CMK (cell line): ENCODE measurements at regions not wholly inside any gene's neighbourhood (a gene's known extent, or its start where the extent isn't known, plus 50 kb on each side); places are given as distances from the start of the nearest gene placed in this dataset.

Source experiments
- DNase-seq: peaks from one replicate; pipeline ENCODE4 v3.0.0-alpha.2; 2010; ENCODE audit warnings: low read depth

DNA sequence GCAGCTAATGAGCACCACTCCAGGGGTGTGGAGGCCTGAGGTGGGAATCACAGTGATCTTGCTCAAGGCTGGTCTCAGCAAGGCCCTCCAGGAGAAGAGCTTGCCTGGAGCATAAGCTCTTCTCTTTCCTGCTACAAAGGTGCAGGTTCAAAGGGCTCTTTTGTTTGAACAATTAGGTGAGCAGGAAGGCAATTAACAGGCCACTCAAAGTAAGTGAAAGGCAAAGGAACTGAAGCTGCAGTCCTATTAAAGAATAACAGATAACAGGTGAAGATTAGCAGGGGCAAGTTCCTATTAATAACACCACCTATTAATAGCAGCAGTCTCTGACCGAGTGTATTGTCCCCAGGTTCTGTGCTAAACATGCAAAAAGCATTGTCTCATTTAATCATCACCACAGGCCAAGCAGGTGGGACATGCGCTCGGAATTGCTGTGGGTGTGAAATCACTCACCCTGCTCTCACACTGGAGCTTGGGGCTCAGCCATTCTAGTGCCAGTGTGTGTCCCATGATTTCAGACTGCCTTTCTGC lies 113.8 kb downstream of the RHOU start:
- no peak for DNase-seq

- DNase-seq, result no peak
Observed at GRCh38 chr1:228850141-228851100, 115.1 kb downstream of the RHOU start.

DNA sequence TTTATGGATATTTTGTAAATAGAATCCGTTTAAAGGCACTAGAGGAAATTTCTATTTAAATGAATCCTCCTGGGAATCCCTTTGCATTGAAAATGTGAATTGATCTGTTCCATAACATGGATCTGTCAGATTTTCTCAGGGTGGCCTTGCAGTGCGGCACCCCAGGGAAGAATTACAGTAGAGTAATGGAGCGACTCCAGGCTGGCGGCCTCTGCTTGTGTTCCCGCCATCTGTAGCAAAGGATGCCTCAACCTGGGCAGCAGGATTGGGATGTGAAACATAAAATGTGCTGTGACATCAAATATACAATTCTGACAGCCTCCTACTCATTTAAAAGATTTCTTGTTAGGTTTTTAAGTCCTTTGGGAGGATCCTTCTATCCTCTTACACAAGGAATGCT lies 115.9 kb downstream of the RHOU start:
- no peak for DNase-seq

DNA sequence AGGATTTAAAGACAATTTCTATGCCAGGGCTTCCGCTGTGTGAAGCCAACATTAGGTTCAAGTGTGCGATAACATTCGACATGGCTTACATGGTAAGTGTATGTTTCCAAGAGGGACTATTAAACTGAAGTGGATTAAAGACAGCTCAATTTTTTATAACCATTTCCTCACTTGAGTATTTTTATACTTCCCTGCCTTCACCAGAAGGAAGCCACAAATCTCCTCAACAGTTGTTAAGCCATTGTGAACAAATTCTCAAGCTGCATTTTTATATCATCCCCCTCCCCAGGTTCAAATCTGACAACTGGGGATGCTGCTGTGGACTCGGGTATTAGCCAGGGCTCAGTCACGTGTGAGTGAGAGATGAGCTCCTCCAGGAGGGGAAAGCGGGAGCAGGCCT lies 116.3 kb downstream of the RHOU start:
- no peak for DNase-seq

- no peak for DNase-seq
Observed at GRCh38 chr1:228852024-228852423, 116.7 kb downstream of the RHOU start.

DNA sequence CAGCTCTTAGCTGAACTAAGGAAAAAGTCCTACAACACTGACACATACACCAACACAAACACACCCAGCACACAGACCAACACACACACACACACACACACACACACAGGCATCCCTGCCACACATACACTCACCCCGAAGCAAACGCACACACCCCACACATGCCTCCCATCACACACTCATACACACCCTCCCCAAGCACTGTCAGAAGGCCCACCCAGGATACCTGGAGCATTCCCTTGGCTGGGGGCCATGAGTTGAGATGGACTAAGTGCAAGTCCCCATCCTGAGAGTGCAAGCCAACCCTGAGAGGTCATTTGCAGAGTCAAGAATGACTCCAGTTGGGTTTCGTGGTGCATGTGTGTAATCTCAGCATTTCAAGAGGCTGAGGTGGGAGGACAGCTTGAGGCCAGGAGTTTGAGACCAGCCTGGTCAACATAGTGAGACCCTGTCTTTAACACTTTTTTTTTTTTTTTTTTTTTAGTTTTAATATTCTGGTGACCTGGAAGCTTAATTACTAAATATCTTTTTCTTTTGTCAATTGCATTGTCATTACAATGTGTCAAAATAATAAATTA lies 117.3 kb downstream of the RHOU start:
- DNase-seq, result no peak

DNA sequence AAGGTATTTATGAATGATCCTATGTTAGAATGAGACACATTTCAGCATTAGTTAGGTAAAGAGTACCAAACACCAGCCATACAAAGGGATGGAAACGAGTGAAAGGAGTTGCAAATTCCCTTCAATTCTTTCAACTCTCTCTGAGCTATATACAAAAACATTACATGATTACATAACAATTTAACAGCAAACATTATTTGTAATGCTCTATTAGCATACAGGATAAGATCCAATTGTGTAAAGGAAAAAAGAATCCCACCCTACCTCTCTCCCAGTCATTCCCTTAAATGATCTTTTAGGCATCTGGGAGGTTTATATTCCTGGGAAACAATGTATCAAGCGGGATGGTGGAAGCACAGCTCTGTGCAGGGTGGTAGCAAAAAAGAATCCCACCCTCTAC lies 117.9 kb downstream of the RHOU start:
- DNase-seq, result no peak

- no peak for DNase-seq
Observed at GRCh38 chr1:228853637-228854036, 118.4 kb downstream of the RHOU start.

- DNase-seq, result no peak
Observed at GRCh38 chr1:228854907-228855306, 119.6 kb downstream of the RHOU start.

DNA sequence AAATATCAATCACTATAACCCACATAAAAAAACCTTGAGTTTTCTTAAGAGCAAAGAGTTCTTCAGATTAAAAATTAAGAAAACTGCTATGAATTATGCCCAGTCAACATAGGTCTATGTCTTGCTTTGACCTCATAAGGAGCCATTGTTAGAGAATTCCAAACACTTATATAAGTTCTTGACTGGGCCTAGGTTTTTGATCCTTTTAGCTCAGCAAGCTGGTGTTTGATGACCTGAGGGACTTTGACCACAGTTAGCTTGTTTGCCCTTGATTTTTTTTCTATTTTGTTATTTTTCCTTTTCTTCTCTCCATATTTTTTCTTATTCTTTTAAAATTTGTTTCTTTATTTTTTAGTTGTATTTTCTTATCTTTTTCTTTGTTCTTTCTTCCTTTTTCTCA lies 122.3 kb downstream of the RHOU start:
- DNase-seq, result no peak

DNA sequence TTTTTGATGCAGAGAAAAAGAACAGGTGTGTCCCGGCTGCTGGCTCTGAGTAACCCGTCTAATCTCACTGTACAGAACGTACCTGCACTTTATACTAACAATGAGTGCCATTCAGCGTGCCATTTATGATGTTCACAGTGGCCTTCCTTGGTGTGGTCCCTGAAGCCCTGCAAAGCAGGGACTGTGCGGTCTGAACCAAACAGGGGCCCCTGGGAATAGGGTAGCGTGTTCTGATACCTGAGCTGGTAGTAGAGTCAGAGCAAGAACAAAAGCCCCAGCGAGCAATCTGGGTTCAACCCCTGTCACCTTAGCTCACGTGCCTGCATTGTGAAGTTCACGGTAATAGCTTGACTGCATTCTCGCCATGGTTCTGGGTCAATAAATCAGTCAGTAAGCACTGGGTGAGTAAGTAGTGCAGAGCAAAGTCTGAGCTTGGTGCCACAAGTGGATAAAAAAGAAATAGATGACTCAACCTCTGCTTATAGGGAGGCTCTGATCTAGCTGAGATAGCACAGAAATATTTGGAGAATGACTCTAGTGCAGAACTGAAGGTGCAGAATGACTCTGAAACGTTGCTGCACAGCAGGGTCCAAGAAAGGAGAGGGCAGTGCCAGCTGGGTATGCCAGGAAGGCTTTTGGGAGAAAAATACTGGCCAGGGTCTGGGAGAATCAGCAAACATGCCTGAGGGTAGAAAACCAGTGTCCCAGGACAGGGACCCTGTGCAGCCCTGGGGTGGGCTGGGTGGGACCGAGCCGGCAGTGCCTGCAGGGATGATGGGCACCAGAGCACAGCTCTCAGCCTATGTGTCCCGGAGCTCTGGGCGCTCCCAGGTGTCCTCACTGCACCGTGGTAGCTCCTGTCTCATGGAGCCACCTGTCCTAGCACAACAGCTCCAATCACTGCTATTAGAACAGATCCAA lies 125.9 kb downstream of the RHOU start:
- DNase-seq, result no peak

DNA sequence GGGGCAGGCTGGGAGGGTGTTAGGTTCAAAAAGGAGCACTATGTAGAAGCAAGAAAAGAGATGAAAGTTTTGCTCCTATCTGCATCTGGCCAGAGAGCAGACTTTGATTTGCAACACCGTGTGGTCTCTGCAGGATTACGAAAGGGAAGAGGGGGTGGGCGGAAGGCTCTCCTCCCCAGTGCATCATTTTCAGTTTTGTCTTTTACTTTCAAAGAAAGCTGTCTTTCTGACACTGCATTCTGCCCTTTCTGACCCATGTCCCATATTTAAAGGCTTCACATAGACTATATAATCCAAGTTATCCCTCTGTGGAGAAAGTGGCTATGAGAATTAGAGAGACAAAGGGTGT lies 126.5 kb downstream of the RHOU start:
- DNase-seq, result no peak

- no peak for DNase-seq
Observed at GRCh38 chr1:228862542-228863505, 127.5 kb downstream of the RHOU start.

DNA sequence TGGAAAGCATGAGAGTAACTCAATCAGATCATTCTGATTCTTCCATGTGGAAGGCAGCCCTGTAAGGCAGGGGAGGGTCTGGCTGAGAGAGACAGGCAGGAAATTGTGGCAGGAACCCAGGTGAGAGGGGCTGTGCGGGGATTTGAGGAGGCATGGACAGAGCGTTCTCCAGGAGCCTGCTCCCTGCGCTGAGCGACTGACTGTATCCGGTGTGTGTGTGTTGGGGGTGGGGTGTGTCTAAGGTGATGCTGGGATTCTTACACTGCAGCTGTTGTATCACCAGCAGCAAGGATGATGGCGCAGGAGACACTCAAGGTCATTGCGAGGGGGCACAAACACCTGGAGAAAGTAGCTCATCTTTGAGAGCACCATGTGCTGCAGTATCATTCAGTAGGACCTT lies 128.5 kb downstream of the RHOU start:
- no peak for DNase-seq

GRCh38 chr1:228865627-228866330 lies 130.5 kb downstream of the RHOU start:
- no peak for DNase-seq

DNA sequence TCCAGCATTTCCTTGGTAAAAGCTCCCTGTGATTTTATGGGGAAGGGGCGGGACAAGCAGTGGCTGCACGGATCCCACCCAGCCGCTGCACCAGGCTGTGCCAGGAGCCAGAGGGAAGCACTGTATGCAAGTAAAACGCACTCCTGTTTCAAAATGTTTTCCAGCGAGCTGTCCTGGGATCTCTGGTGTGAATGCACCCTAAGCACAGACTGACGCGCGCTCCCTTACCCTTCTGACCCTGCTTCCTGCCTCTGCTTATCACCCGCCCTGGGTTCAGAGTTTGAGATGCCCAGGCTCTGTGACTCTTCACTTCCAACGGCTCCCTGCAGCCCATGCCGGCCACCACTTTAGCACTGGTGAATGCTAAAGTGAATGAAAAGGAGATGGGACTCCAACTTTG lies 131.2 kb downstream of the RHOU start:
- no peak for DNase-seq

- DNase-seq, result peak; percentile 7
Observed at GRCh38 chr1:228867108-228867950, 132.1 kb downstream of the RHOU start.

DNA sequence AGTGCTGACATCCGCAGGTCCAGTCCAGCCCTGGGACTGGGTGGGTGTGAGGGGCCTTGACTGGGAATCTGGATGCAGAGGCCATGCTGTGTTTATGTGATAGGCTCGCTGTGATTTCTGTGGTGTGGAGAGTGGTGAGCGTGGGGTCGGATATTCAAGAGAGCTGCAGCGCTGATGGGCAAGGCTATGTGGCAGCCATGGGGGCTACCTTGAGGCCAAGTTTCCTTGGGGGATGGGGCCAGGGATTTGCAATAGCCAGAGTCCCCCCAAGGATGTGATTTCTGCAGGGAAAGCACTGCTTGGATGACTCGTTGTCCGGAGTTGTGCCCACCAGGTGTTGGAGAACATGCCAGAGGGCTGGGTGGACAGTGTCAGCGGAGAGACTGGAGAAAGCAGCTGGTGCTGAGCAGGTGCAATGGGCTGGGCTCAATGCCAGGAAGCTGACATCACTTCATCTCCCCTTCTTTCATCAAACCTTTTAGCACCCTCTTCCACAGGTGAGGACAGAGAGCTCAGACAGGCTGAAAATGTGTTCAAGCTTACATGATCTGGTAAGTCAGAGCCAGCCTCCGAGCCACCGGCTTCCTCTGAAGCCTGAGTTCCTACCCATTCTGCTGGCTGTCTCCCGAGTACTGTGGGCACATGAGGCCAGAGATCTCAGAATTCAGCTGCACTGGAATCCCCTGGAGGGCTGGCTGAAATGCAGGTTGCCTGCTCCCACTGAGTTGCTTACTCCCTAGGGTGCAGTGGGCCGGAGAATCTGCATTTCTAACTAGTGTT lies 132.9 kb downstream of the RHOU start:
- no peak for DNase-seq

DNA sequence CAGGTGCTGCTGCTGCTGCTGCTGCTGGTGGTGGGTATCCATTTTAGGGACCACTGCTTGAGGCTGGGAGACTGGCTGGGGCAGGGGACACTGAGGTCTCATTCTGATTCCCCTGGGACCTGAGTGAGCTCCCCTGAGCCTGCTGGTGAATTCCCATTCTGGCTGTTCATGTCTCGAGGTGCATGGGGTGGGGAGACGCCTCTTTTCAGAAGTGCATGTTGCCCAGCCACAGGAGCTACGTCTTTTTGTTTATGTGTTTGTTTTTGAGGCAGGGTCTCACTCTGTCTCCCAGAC lies 133.4 kb downstream of the RHOU start:
- DNase-seq, result no peak
